Body of pancreas (tissue), 4 donors: ENCODE measurements at regions not wholly inside any gene's neighbourhood (a gene's known extent, or its start where the extent isn't known, plus 50 kb on each side); places are given as distances from the start of the nearest gene placed in this dataset.

Source experiments
- POLR2A ChIP-seq, 3 donors: fragments of 450-650 bp; IDR thresholded peaks; one replicate each; pipeline ENCODE4 v1.6.1; 2016; ENCODE audit warnings: antibody characterized with exemption in 3 of 3, mild to moderate bottlenecking in 2 of 3
- TF ChIP-seq, protein P1 (sequence below), 7 experiments: fragments of 450-650 bp in 4 of 7; fragments of 200-600 bp in 3 of 7; sonication (generic) in 3 of 7; IDR thresholded peaks; one replicate each; pipeline ENCODE4 v1.5.1; 2016 to 2019; ENCODE audit warnings: antibody characterized with exemption in 7 of 7

DNA sequence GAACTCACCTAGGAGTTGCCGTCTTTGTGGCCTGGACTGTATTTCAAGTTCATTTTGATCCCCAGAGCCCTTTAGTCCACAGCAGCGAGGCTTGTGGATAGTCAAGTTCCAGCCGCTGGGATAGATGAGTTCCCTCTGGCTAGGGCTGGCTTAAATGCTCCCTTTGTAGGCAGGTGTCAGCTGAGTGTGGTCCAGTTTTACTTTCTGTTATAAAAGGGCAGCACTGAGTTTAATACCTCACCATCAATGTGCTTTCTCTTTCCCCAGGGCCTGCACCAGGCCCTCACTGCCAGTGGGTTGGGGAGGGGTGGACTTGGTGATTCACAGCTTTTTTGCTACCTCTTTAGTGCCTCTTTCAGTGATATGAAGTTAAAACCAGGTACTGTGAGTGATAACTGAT lies 188.2 kb downstream of the SLCO4C1 start:
- TF ChIP-seq, protein P1, sequence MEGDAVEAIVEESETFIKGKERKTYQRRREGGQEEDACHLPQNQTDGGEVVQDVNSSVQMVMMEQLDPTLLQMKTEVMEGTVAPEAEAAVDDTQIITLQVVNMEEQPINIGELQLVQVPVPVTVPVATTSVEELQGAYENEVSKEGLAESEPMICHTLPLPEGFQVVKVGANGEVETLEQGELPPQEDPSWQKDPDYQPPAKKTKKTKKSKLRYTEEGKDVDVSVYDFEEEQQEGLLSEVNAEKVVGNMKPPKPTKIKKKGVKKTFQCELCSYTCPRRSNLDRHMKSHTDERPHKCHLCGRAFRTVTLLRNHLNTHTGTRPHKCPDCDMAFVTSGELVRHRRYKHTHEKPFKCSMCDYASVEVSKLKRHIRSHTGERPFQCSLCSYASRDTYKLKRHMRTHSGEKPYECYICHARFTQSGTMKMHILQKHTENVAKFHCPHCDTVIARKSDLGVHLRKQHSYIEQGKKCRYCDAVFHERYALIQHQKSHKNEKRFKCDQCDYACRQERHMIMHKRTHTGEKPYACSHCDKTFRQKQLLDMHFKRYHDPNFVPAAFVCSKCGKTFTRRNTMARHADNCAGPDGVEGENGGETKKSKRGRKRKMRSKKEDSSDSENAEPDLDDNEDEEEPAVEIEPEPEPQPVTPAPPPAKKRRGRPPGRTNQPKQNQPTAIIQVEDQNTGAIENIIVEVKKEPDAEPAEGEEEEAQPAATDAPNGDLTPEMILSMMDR (IDR thresholded peaks at IDR 0.05), result no peak
- no peak for TF ChIP-seq POLR2A (IDR thresholded peaks at IDR 0.05)
